ENCODE measurements at regions not wholly inside any gene's neighbourhood (a gene's known extent, or its start where the extent isn't known, plus 50 kb on each side); places are given as distances from the start of the nearest gene placed in this dataset.

DNA sequence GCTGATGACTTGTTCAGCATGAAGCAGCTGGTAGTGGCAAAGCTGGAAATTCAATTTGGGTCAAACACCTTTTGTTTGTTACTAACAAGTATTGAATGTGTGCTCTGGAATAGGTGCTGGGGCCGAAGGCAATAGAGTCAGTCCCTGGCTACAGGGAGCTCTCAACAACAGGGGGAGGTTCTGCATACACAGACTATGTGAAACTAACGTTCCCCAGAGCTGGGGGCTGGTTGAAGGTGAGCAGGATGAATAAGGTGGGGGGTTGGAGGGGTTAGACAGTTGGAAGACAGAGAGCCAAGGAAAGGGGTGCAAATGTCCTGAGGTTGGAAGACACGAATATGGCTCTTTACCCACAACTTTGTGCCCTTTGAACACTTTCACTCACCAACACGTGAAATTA, 84.1 kb upstream of the PLPP4 start:
- Histone ChIP-seq H4K20me1 (replicated peaks; ENCODE audit: control insufficient read depth, insufficient read depth, low read length) (no peaks in the 10 kb centered on the region), H3K9me3 (replicated peaks; ENCODE audit: control insufficient read depth, insufficient read depth, low read depth, low read length) (no peaks in the 10 kb centered on the region), H3K4me1 (replicated peaks in 1 of 2; ENCODE audit: control insufficient read depth in 2 of 2, insufficient read depth in 2 of 2, low read length in 2 of 2) (no peaks in the 10 kb centered on the region), H3K36me3 (ENCODE audit: control insufficient read depth, insufficient read depth, low read length) (no peaks in the 10 kb centered on the region), H3K27ac (ENCODE audit: extremely low read depth, low read depth, low read length) (no peak overlapping the region), H2AFZ (ENCODE audit: low read depth, low read length) (no peak overlapping the region), H3K9ac (ENCODE audit: insufficient read depth in 1 of 2, low read depth in 2 of 2, low read length in 2 of 2) (no peak overlapping the region), H3K9me1 (ENCODE audit: control insufficient read depth, insufficient read depth, low read length) (no peaks in the 10 kb centered on the region), H3K27me3 (ENCODE audit: control insufficient read depth in 2 of 2, insufficient read depth in 2 of 2, low read length in 2 of 2) (no peaks in the 10 kb centered on the region), H3K79me2 (ENCODE audit: control insufficient read depth, insufficient read depth, low read length) (no peaks in the 10 kb centered on the region), H3K4me2 (ENCODE audit: insufficient read depth, low read length) (no peak overlapping the region), H3K4me3 (no peak overlapping the region)
- 3% methylated on average over 4 of the region's 4 CpGs for WGBS (ENCODE audit: insufficient coverage, low coverage, missing lambda C conversion rate)
- BruUV-seq (replicated peaks) = no TSS peak
- no peak for TF ChIP-seq RBM25 (IDR thresholded peaks at IDR 0.05; ENCODE audit: low read depth, low read length, severe bottlenecking)
- TF ChIP-seq NELFE (IDR thresholded peaks at IDR 0.05; ENCODE audit: insufficient read depth, insufficient read length) = no peak
- TF ChIP-seq CAMTA2 (CRISPR knock-in tag; conservative IDR thresholded peaks at IDR 0.05) = no peak
- TF ChIP-seq CBFA2T2 (conservative IDR thresholded peaks at IDR 0.05) = no peak
- no peak for TF ChIP-seq TBL1XR1 (IDR thresholded peaks at IDR 0.05; ENCODE audit: low read length in 2 of 2)
- no peak for TF ChIP-seq CEBPG (CRISPR knock-in tag; IDR thresholded peaks at IDR 0.05)
- no peak for TF ChIP-seq CEBPG (tag; conservative IDR thresholded peaks at IDR 0.05 in 1 of 2, IDR thresholded peaks at IDR 0.05 in 1 of 2)
- ATAC-seq (no peak), DNase-seq (ENCODE audit: extremely low read depth in 1 of 4, low spot score in 3 of 4) (no peak), FAIRE-seq (no peak)
- in situ Hi-C loops (cut with MboI) (no loop called here), intact Hi-C loops (cut with micrococcal nuclease) (no loop called here)
- CTCF ChIA-PET (ENCODE audit: low intra/inter-chr PET ratio) = no interaction called here
- POLR2A ChIA-PET = no interaction called here

DNA sequence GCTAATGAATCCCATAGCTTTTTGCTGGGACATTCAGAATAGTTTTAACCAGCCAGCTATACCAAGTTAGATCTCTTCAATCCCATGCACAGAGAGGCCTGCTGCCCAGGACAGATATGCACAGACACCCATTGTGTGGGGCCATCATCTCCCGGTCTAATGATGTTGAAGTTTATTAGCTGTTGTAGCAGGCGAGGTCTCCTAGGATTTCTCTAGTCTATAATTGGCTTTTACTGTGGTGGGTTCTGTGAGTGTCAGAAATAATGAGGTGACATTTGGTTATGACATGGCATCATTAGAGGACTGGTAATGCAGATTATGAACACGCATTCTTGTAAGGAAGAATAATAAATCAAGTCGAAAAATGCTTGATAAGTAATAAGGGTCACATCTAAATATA, 81.4 kb upstream of the PLPP4 start:
- in situ Hi-C loops (cut with MboI) (no loop called here), intact Hi-C loops (cut with micrococcal nuclease) (no loop called here)
- H3K9me1 ChIP-seq (ENCODE audit: control insufficient read depth, insufficient read depth, low read length) = no peaks in the 10 kb centered on the region
- ChIA-PET POLR2A (interaction anchor here (1.0 kb wide), 1 partner anchor 39 kb away, joined by 4 read pairs; no protein-coding TSS in a partner anchor), CTCF (ENCODE audit: low intra/inter-chr PET ratio) (no interaction called here)
- H3K4me3 ChIP-seq = no peak overlapping the region
- H3K27me3 ChIP-seq (ENCODE audit: control insufficient read depth in 2 of 2, insufficient read depth in 2 of 2, low read length in 2 of 2) = no peaks in the 10 kb centered on the region
- FAIRE-seq (no peak), DNase-seq (ENCODE audit: extremely low read depth in 1 of 4, low spot score in 3 of 4) (no peak), ATAC-seq (no peak)
- no peaks in the 10 kb centered on the region for H3K36me3 ChIP-seq (ENCODE audit: control insufficient read depth, insufficient read depth, low read length)
- BruUV-seq (replicated peaks) = no TSS peak
- TF ChIP-seq GABPA (tag; conservative IDR thresholded peaks at IDR 0.05; ENCODE audit: low read depth) (no peak), PTBP1 (IDR thresholded peaks at IDR 0.05; ENCODE audit: low read depth, low read length) (no peak), ZNF699 (CRISPR knock-in tag; IDR thresholded peaks at IDR 0.05; ENCODE audit: insufficient replicate concordance) (no peak), KLF10 (CRISPR knock-in tag; IDR thresholded peaks at IDR 0.05) (no peak), HLTF (IDR thresholded peaks at IDR 0.05) (no peak), ZNF263 (CRISPR knock-in tag; IDR thresholded peaks at IDR 0.05; ENCODE audit: borderline replicate concordance) (no peak), CCAR2 (IDR thresholded peaks at IDR 0.05; ENCODE audit: low read depth, low read length) (no peak), ARID2 (IDR thresholded peaks at IDR 0.05) (no peak), CHCHD3 (CRISPR knock-in tag; IDR thresholded peaks at IDR 0.05) (no peak)
- TF ChIP-seq, protein P1, sequence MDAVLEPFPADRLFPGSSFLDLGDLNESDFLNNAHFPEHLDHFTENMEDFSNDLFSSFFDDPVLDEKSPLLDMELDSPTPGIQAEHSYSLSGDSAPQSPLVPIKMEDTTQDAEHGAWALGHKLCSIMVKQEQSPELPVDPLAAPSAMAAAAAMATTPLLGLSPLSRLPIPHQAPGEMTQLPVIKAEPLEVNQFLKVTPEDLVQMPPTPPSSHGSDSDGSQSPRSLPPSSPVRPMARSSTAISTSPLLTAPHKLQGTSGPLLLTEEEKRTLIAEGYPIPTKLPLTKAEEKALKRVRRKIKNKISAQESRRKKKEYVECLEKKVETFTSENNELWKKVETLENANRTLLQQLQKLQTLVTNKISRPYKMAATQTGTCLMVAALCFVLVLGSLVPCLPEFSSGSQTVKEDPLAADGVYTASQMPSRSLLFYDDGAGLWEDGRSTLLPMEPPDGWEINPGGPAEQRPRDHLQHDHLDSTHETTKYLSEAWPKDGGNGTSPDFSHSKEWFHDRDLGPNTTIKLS (IDR thresholded peaks at IDR 0.05; ENCODE audit: borderline replicate concordance, low read depth) = no peak
- no peak overlapping the region for H3K4me2 ChIP-seq (ENCODE audit: insufficient read depth, low read length)
- no peaks in the 10 kb centered on the region for H3K9me3 ChIP-seq (replicated peaks; ENCODE audit: control insufficient read depth, insufficient read depth, low read depth, low read length)
- no peak overlapping the region for H2AFZ ChIP-seq (ENCODE audit: low read depth, low read length)
- H4K20me1 ChIP-seq (replicated peaks; ENCODE audit: control insufficient read depth, insufficient read depth, low read length) = no peaks in the 10 kb centered on the region
- no peaks in the 10 kb centered on the region for H3K4me1 ChIP-seq (replicated peaks in 1 of 2; ENCODE audit: control insufficient read depth in 2 of 2, insufficient read depth in 2 of 2, low read length in 2 of 2)
- no peak overlapping the region for H3K9ac ChIP-seq (ENCODE audit: insufficient read depth in 1 of 2, low read depth in 2 of 2, low read length in 2 of 2)
- WGBS (ENCODE audit: insufficient coverage, low coverage, missing lambda C conversion rate) = 0% methylated on average over 4 of the region's 4 CpGs
- no peaks in the 10 kb centered on the region for H3K79me2 ChIP-seq (ENCODE audit: control insufficient read depth, insufficient read depth, low read length)
- H3K27ac ChIP-seq (ENCODE audit: extremely low read depth, low read depth, low read length) = no peak overlapping the region
